ENCODE measurements at regions not wholly inside any gene's neighbourhood (a gene's known extent, or its start where the extent isn't known, plus 50 kb on each side); places are given as distances from the start of the nearest gene placed in this dataset.

DNA sequence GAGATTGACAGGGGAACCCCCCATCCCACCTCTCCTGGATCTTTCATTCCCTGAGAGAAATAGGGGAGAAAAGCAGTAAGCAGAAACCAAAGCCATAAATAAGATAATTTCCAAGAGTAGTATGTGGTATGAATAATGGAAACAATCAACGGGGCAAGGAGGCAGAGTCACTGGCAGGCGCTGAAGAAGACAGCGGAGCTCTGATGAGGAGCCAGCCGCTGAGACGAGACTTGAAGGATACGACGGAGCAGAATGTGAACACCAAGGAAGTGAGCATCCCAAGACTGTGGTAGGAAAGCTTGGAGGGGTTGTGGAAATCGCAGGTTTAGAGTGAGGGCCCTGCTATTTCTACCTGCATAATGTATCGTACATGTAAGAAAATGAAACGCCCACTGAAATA is 93.6 kb upstream of the CBLN2 start:
- no peak overlapping the region for H2AK5ac ChIP-seq (ENCODE audit: low read depth, low read length)
- no peak overlapping the region for H3K56ac ChIP-seq (replicated peaks; ENCODE audit: insufficient read length, low read depth, low read length)
- H4K20me1 ChIP-seq (replicated peaks in 1 of 2; ENCODE audit: control insufficient read depth in 1 of 2, insufficient read depth in 2 of 2, low read length in 2 of 2) = no peaks in the 10 kb centered on the region
- WGBS, 2 experiments (ENCODE audit: extremely low coverage in 1 of 2, insufficient coverage in 1 of 2, insufficient read length in 1 of 2, insufficient replicate concordance in 2 of 2, low coverage in 1 of 2, low lambda C conversion rate in 2 of 2, missing lambda C conversion rate in 1 of 2) = 82% methylated on average over 10 of the region's 10 CpGs; no CpG with 5 or more reads in 1 of the 2 experiments
- H2BK15ac ChIP-seq (ENCODE audit: low read length) = no peak overlapping the region
- TF ChIP-seq ZNF274 (IDR thresholded peaks at IDR 0.05; ENCODE audit: borderline replicate concordance, extremely low read depth, low read length) (no peak), POU5F1 (IDR thresholded peaks at IDR 0.05; ENCODE audit: low read depth, low read length) (no peak), HDAC2 (IDR thresholded peaks at IDR 0.05; ENCODE audit: borderline replicate concordance in 1 of 2, low read depth in 2 of 2, low read length in 2 of 2) (no peak), RNF2 (IDR thresholded peaks at IDR 0.05; ENCODE audit: borderline replicate concordance, low read depth, low read length, missing control alignments, poor library complexity, severe bottlenecking) (no peak), YY1 (IDR thresholded peaks at IDR 0.05; ENCODE audit: low read depth, low read length) (no peak), RBBP5 (IDR thresholded peaks at IDR 0.05; ENCODE audit: borderline replicate concordance, low read depth, low read length) (no peak), PHF8 (conservative IDR thresholded peaks at IDR 0.05; ENCODE audit: low read depth, low read length) (no peak), CBX8 (IDR thresholded peaks at IDR 0.05; ENCODE audit: borderline replicate concordance, low read depth, low read length) (no peak), KDM1A (IDR thresholded peaks at IDR 0.05; ENCODE audit: borderline replicate concordance, low read length) (no peak), BRCA1 (IDR thresholded peaks at IDR 0.05; ENCODE audit: low read depth, low read length) (no peak), KDM5A (IDR thresholded peaks at IDR 0.05; ENCODE audit: low read length) (no peak), POLR2A (IDR thresholded peaks at IDR 0.05; ENCODE audit: control extremely low read depth in 1 of 2, low read depth in 2 of 2, low read length in 2 of 2) (no peak), BCL11A (IDR thresholded peaks at IDR 0.05; ENCODE audit: low read depth in 2 of 2, low read length in 2 of 2) (no peak), NRF1 (IDR thresholded peaks at IDR 0.05; ENCODE audit: low read depth, low read length) (no peak)
- H4K8ac ChIP-seq (ENCODE audit: extremely low read depth, insufficient read depth, low read length) = no peak overlapping the region
- H3K4me3 ChIP-seq (ENCODE audit: extremely low read depth in 1 of 4, insufficient read depth in 2 of 4, low read depth in 3 of 4, low read length in 4 of 4) = no peak overlapping the region
- H3K36me3 ChIP-seq (ENCODE audit: control insufficient read depth in 2 of 4, insufficient read depth in 4 of 4, low read length in 3 of 4) = no peaks in the 10 kb centered on the region
- no peak for FAIRE-seq
- H3K14ac ChIP-seq (ENCODE audit: insufficient read length) = no peak overlapping the region
- no peak overlapping the region for H4K91ac ChIP-seq (replicated peaks; ENCODE audit: insufficient read length, low read length)
- no peak overlapping the region for H2BK120ac ChIP-seq (replicated peaks; ENCODE audit: low read depth, low read length)
- H3K27me3 ChIP-seq (replicated peaks in 1 of 4; ENCODE audit: control insufficient read depth in 3 of 4, extremely low read depth in 1 of 4, insufficient read depth in 3 of 4, low read length in 3 of 4) = no peaks in the 10 kb centered on the region
- no peak overlapping the region for H3K18ac ChIP-seq (ENCODE audit: extremely low read depth, low read length)
- H3K4me1 ChIP-seq (replicated peaks in 1 of 4; ENCODE audit: control insufficient read depth in 3 of 4, insufficient read depth in 4 of 4, low read length in 3 of 4) = no peaks in the 10 kb centered on the region
- CTCF ChIA-PET (ENCODE audit: partially characterized antibody) = interaction anchor here (0.6 to 1.2 kb wide), 2 partner anchors 8 to 1288 kb away, joined by 3 read pairs; no protein-coding TSS in a partner anchor
- H3K9ac ChIP-seq (replicated peaks in 1 of 4; ENCODE audit: extremely low read depth in 1 of 4, low read depth in 3 of 4, low read length in 3 of 4) = no peak overlapping the region
- H3K23me2 ChIP-seq (ENCODE audit: low read depth, low read length) = no peaks in the 10 kb centered on the region
- H3K79me2 ChIP-seq (ENCODE audit: control insufficient read depth in 1 of 2, insufficient read depth in 2 of 2, low read length in 2 of 2) = no peaks in the 10 kb centered on the region
- H2BK12ac ChIP-seq (ENCODE audit: low read depth, low read length) = no peak overlapping the region
- no peak for DNase-seq (ENCODE audit: low read depth in 1 of 2, low spot score in 2 of 2)
- H3K79me1 ChIP-seq (ENCODE audit: low read depth, low read length) = no peaks in the 10 kb centered on the region
- H2AFZ ChIP-seq (ENCODE audit: low read length) = no peak overlapping the region
- H2BK5ac ChIP-seq (ENCODE audit: low read depth, low read length) = no peak overlapping the region
- H4K5ac ChIP-seq (ENCODE audit: insufficient read length, low read depth, low read length) = no peak overlapping the region
- H3K4ac ChIP-seq (replicated peaks; ENCODE audit: insufficient read length, low read depth, low read length) = no peak overlapping the region
- peaks cover 38 to 48% of the 10 kb centered on the region in 2 experiments for H3K9me3 ChIP-seq (ENCODE audit: insufficient read depth in 2 of 2, low read depth in 1 of 2, low read length in 1 of 2)
- POLR2A ChIA-PET (ENCODE audit: partially characterized antibody) = interaction anchor here (0.7 kb wide), 1 partner anchor 704 kb away, joined by 4 read pairs; no protein-coding TSS in a partner anchor
- H3K27ac ChIP-seq (ENCODE audit: low read depth, low read length) = no peak overlapping the region
- H2BK20ac ChIP-seq (ENCODE audit: low read length) = no peak overlapping the region
- H3K4me2 ChIP-seq (ENCODE audit: insufficient read depth in 1 of 2, low read depth in 2 of 2, low read length in 2 of 2) = no peak overlapping the region
- H3K23ac ChIP-seq (ENCODE audit: insufficient read length) = peak overlapping the region; percentile 83
